Neural progenitor cell (in vitro differentiated cells): ENCODE measurements at regions not wholly inside any gene's neighbourhood (a gene's known extent, or its start where the extent isn't known, plus 50 kb on each side); places are given as distances from the start of the nearest gene placed in this dataset.

Experiments used
- DNase-seq: peaks from one replicate; pipeline ENCODE4 v3.0.0-alpha.2; 2016; ENCODE audit warnings: low spot score
- H2AFZ ChIP-seq: fragments of 200-600 bp; sonication (generic); replicated peaks from 2 replicates; pipeline ENCODE4 v1.6.1; 2016; ENCODE audit warnings: antibody characterized with exemption
- H3F3A ChIP-seq: fragments of 200-600 bp; sonication (generic); 2 replicates; pipeline ENCODE4 v1.6.1; 2016; ENCODE audit warnings: antibody characterized with exemption, low read depth
- H3K27ac ChIP-seq: fragments of 200-600 bp; sonication (generic); 2 replicates; pipeline ENCODE4 v1.5.1; 2016; ENCODE audit warnings: mild to moderate bottlenecking
- H3K27me3 ChIP-seq: fragments of 200-600 bp; sonication (generic); 2 replicates; pipeline ENCODE4 v1.6.1; 2016; ENCODE audit warnings: mild to moderate bottlenecking, moderate library complexity
- H3K36me3 ChIP-seq: fragments of 200-600 bp; sonication (generic); 2 replicates; pipeline ENCODE4 v1.5.1; 2016
- H3K4me1 ChIP-seq: fragments of 200-600 bp; sonication (generic); 2 replicates; pipeline ENCODE4 v1.6.1; 2016; ENCODE audit warnings: mixed run types
- H3K4me2 ChIP-seq: fragments of 200-600 bp; sonication (generic); 2 replicates; pipeline ENCODE4 v1.6.1; 2016
- H3K4me3 ChIP-seq: fragments of 200-600 bp; sonication (generic); 2 replicates; pipeline ENCODE4 v1.5.1; 2016
- H3K79me2 ChIP-seq: fragments of 200-600 bp; sonication (generic); 2 replicates; pipeline ENCODE4 v1.6.1; 2016; ENCODE audit warnings: low read depth
- H3K9ac ChIP-seq: fragments of 200-600 bp; sonication (generic); 2 replicates; pipeline ENCODE4 v1.6.1; 2016
- H3K9me3 ChIP-seq: fragments of 200-600 bp; sonication (generic); 2 replicates; pipeline ENCODE4 v1.5.1; 2016; ENCODE audit warnings: low read depth
- H4K20me1 ChIP-seq: fragments of 200-600 bp; sonication (generic); 2 replicates; pipeline ENCODE4 v1.6.1; 2016; ENCODE audit warnings: low read depth
- H3K27ac Mint-ChIP-seq: 3 replicates; pipeline ENCODE4 v1.8.0; 2021; ENCODE audit warnings: mixed read lengths
- H3K27me3 Mint-ChIP-seq: 2 replicates; pipeline ENCODE4 v1.8.0; 2022; ENCODE audit warnings: low read depth, mild to moderate bottlenecking, inconsistent platforms, moderate library complexity, mixed read lengths; ENCODE audit not compliant: insufficient read depth
- H3K36me3 Mint-ChIP-seq: 3 replicates; pipeline ENCODE4 v1.8.0; 2021; ENCODE audit warnings: mixed read lengths
- H3K4me1 Mint-ChIP-seq: 3 replicates; pipeline ENCODE4 v1.8.0; 2021; ENCODE audit warnings: mixed read lengths
- H3K4me3 Mint-ChIP-seq: 3 replicates; pipeline ENCODE4 v1.8.0; 2021; ENCODE audit warnings: mild to moderate bottlenecking, moderate library complexity, mixed read lengths
- H3K9me3 Mint-ChIP-seq: 3 replicates; pipeline ENCODE4 v1.8.0; 2020; ENCODE audit warnings: mixed read lengths
- EZH2 ChIP-seq: fragments of 200-600 bp; sonication (generic); IDR thresholded peaks from 2 replicates; pipeline ENCODE4 v1.6.1; 2017; ENCODE audit warnings: antibody characterized with exemption, mild to moderate bottlenecking, moderate library complexity
- EZH2phosphoT487 ChIP-seq: fragments of 200-600 bp; sonication (generic); IDR thresholded peaks from 2 replicates; pipeline ENCODE4 v1.6.1; 2017; ENCODE audit warnings: antibody characterized with exemption
- TF ChIP-seq, protein P1 (sequence below): fragments of 200-600 bp; sonication (generic); IDR thresholded peaks from 2 replicates; pipeline ENCODE4 v1.5.1; 2017; ENCODE audit warnings: antibody characterized with exemption, mild to moderate bottlenecking

DNA sequence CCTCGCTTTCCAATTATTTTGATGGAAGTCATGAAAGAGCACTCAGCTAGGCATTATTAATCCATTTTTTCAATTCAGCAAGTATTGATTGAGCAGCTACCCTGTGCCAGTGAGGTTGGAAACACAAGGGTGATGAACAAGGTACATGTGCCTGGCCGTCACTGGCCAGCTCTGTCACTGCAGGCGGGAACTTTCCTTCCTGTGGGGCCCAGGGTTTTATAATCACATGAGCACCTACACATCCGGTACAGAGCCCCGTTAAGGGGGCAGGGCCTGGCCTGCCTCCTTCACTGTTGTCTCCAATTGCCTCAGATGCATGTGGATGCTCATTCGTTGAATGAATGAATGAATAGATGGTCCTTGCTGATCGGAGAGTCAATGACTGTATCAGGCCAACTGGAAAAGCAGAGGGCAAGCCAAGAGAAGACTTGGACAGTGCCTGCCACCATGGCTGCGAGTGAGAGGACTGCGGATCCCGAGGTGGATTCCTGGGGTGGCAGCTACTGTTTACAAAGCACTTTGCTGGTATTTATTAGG is 55.9 kb upstream of the KCNMB1 start:
- Histone ChIP-seq H3K4me3 (no peak overlapping the region), H3K4me2 (peak overlapping the region; percentile 13), H3K36me3 (no peaks in the 10 kb centered on the region), H3K4me1 (peaks cover 43% of the 10 kb centered on the region), H4K20me1 (no peaks in the 10 kb centered on the region), H3K27ac (peak overlapping the region; percentile 29), H3K9ac (no peak overlapping the region), H2AFZ (no peak overlapping the region), H3K27me3 (no peaks in the 10 kb centered on the region), H3K9me3 (no peaks in the 10 kb centered on the region), H3K79me2 (no peaks in the 10 kb centered on the region), H3F3A (peaks cover 19% of the 10 kb centered on the region)
- Mint-ChIP-seq H3K27me3 (peaks cover 13% of the 10 kb centered on the region), H3K27ac (peak overlapping the region; percentile 24), H3K9me3 (peaks cover 10% of the 10 kb centered on the region), H3K4me1 (peaks cover 68% of the 10 kb centered on the region), H3K36me3 (no peaks in the 10 kb centered on the region), H3K4me3 (peak overlapping the region; percentile 14)
- no peak for DNase-seq
- TF ChIP-seq EZH2phosphoT487 (no peak), EZH2 (no peak)
- TF ChIP-seq, protein P1, sequence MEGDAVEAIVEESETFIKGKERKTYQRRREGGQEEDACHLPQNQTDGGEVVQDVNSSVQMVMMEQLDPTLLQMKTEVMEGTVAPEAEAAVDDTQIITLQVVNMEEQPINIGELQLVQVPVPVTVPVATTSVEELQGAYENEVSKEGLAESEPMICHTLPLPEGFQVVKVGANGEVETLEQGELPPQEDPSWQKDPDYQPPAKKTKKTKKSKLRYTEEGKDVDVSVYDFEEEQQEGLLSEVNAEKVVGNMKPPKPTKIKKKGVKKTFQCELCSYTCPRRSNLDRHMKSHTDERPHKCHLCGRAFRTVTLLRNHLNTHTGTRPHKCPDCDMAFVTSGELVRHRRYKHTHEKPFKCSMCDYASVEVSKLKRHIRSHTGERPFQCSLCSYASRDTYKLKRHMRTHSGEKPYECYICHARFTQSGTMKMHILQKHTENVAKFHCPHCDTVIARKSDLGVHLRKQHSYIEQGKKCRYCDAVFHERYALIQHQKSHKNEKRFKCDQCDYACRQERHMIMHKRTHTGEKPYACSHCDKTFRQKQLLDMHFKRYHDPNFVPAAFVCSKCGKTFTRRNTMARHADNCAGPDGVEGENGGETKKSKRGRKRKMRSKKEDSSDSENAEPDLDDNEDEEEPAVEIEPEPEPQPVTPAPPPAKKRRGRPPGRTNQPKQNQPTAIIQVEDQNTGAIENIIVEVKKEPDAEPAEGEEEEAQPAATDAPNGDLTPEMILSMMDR: no peak

DNA sequence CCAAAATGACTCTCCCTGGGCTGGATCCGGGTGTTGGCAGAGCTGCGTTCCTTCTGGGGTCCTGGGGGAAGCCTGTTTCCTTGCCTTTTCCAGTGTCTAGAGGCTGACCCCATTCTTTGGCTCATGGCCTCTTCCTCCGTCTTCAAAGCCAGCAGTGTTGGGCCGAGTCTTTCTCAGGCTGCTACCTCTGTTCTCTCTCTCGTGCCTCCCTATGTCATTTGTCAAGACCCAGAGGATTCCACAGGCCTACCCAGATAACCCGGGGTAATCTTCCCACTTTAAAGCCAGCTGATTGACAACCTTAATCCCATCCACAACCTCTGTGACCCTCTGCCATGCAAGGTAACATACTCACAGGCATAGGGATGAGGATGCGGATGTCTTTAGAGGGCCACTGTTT is 55.0 kb upstream of the KCNMB1 start:
- Histone ChIP-seq H3K4me3 (no peak overlapping the region), H3K27ac (peak overlapping the region; percentile 29), H2AFZ (no peak overlapping the region), H3K79me2 (no peaks in the 10 kb centered on the region), H3K4me2 (peak overlapping the region; percentile 13), H3F3A (peaks cover 19% of the 10 kb centered on the region), H3K9me3 (no peaks in the 10 kb centered on the region), H3K4me1 (peaks cover 51% of the 10 kb centered on the region), H3K36me3 (no peaks in the 10 kb centered on the region), H3K9ac (no peak overlapping the region), H3K27me3 (no peaks in the 10 kb centered on the region), H4K20me1 (no peaks in the 10 kb centered on the region)
- DNase-seq: no peak
- Mint-ChIP-seq H3K36me3 (no peaks in the 10 kb centered on the region), H3K9me3 (peaks cover 10% of the 10 kb centered on the region), H3K4me3 (no peak overlapping the region), H3K27me3 (peaks cover 13% of the 10 kb centered on the region), H3K4me1 (peaks cover 68% of the 10 kb centered on the region), H3K27ac (peak overlapping the region; percentile 27)
- no peak for TF ChIP-seq EZH2
- TF ChIP-seq, protein P1: no peak
- TF ChIP-seq EZH2phosphoT487: no peak

GRCh38 chr5:170443624-170444023 is 54.5 kb upstream of the KCNMB1 start:
- H3K27ac Mint-ChIP-seq: peak overlapping the region; percentile 27
- DNase-seq: no peak
- H2AFZ ChIP-seq: no peak overlapping the region

More at GRCh38 chr5:170443624-170444023, 54.5 kb upstream of the KCNMB1 start:
- Histone ChIP-seq H3K79me2 (no peaks in the 10 kb centered on the region), H3K9me3 (no peaks in the 10 kb centered on the region), H3F3A (peaks cover 24% of the 10 kb centered on the region), H3K27ac (peak overlapping the region; percentile 18), H3K36me3 (no peaks in the 10 kb centered on the region), H4K20me1 (no peaks in the 10 kb centered on the region), H3K4me1 (peaks cover 57% of the 10 kb centered on the region), H3K4me3 (no peak overlapping the region), H3K4me2 (no peak overlapping the region), H3K27me3 (no peaks in the 10 kb centered on the region), H3K9ac (no peak overlapping the region)
- Mint-ChIP-seq H3K36me3 (no peaks in the 10 kb centered on the region), H3K4me3 (no peak overlapping the region), H3K9me3 (peaks cover 10% of the 10 kb centered on the region), H3K27me3 (peaks cover 15% of the 10 kb centered on the region), H3K4me1 (peaks cover 69% of the 10 kb centered on the region)
- TF ChIP-seq, protein P1: no peak
- TF ChIP-seq EZH2phosphoT487: no peak
- TF ChIP-seq EZH2: no peak
